Keratinocyte (primary cell): ENCODE measurements at regions not wholly inside any gene's neighbourhood (a gene's known extent, or its start where the extent isn't known, plus 50 kb on each side); places are given as distances from the start of the nearest gene placed in this dataset.

Source experiments
- DNase-seq: peaks from one replicate; pipeline ENCODE4 v3.0.0-alpha.2; 2011; ENCODE audit warnings: low read depth, missing footprints, low spot score
- FAIRE-seq: peaks from 2 replicates; lab custom pipeline; 2011; peaks lifted over from hg19 to GRCh38; lab: Jason Lieb, UNC
- H2AFZ ChIP-seq: 2 replicates; pipeline ENCODE4 v1.6.0; 2012; ENCODE audit warnings: low read length, control low read depth, inconsistent platforms; ENCODE audit not compliant: control insufficient read depth
- H3K27ac ChIP-seq: 2 replicates; pipeline ENCODE4 v1.5.1; 2011; ENCODE audit warnings: low read length; ENCODE audit not compliant: control insufficient read depth, insufficient read depth
- H3K27me3 ChIP-seq: 3 replicates; pipeline ENCODE4 v1.6.0; 2011; ENCODE audit warnings: low read length; ENCODE audit not compliant: control insufficient read depth, insufficient read depth; ENCODE audit errors: extremely low read depth
- H3K36me3 ChIP-seq, 2 experiments: 2 replicates in 1 of 2; 3 replicates in 1 of 2; pipeline ENCODE4 v1.5.1; 2011; ENCODE audit warnings: low read length in 2 of 2, mild to moderate bottlenecking in 1 of 2; ENCODE audit not compliant: control insufficient read depth in 2 of 2, insufficient read depth in 2 of 2; ENCODE audit errors: extremely low read depth in 1 of 2
- H3K4me1 ChIP-seq: 3 replicates; pipeline ENCODE4 v1.5.1; 2011; ENCODE audit warnings: low read length; ENCODE audit not compliant: control insufficient read depth, insufficient read depth; ENCODE audit errors: extremely low read depth
- H3K4me2 ChIP-seq: 3 replicates; pipeline ENCODE4 v1.6.0; 2011; ENCODE audit warnings: low read depth, low read length; ENCODE audit not compliant: control insufficient read depth, insufficient read depth; ENCODE audit errors: extremely low read depth
- H3K4me3 ChIP-seq, 3 experiments: fragments of 200-600 bp in 1 of 3; sonication (generic) in 1 of 3; 2 replicates in 2 of 3; 3 replicates in 1 of 3; pipeline ENCODE4 v1.5.1; 2011 to 2016; ENCODE audit warnings: low read length in 3 of 3, mild to moderate bottlenecking in 3 of 3, control low read depth in 2 of 3, inconsistent platforms in 1 of 3, low read depth in 1 of 3, mixed read lengths in 1 of 3, mixed run types in 1 of 3, moderate library complexity in 1 of 3; ENCODE audit not compliant: control insufficient read depth in 2 of 3, insufficient read depth in 2 of 3; ENCODE audit errors: extremely low read depth in 1 of 3
- H3K79me2 ChIP-seq: 2 replicates; pipeline ENCODE4 v1.6.0; 2012; ENCODE audit warnings: low read length; ENCODE audit not compliant: control insufficient read depth, insufficient read depth
- H3K9ac ChIP-seq: 3 replicates; pipeline ENCODE4 v1.6.0; 2011; ENCODE audit warnings: low read length; ENCODE audit not compliant: control insufficient read depth, insufficient read depth; ENCODE audit errors: extremely low read depth
- H3K9me1 ChIP-seq: 3 replicates; pipeline ENCODE4 v1.6.0; 2011; ENCODE audit warnings: low read length; ENCODE audit not compliant: control insufficient read depth, insufficient read depth; ENCODE audit errors: extremely low read depth
- H3K9me3 ChIP-seq: 2 replicates; pipeline ENCODE4 v1.5.1; 2012; ENCODE audit warnings: low read depth, low read length; ENCODE audit not compliant: control insufficient read depth
- H4K20me1 ChIP-seq: 3 replicates; pipeline ENCODE4 v1.6.0; 2011; ENCODE audit warnings: low read length; ENCODE audit not compliant: control insufficient read depth, insufficient read depth; ENCODE audit errors: extremely low read depth
- EZH2 ChIP-seq: IDR thresholded peaks from one replicate; pipeline ENCODE4 v1.6.1; 2012; ENCODE audit warnings: inconsistent platforms, mild to moderate bottlenecking, low read length, moderate library complexity
- dilution Hi-C: fragments of 300-500 bp; cut with MboI; formaldehyde crosslinking; loops from one replicate; pipeline ENCODE4 v1.7.0; 2020; ENCODE audit warnings: low sequenced_read_pairs; ENCODE audit not compliant: extremely low pct_ligation_motif_present
- TF ChIP-seq, protein P1 (sequence below), 3 experiments: IDR thresholded peaks in 1 of 3; conservative IDR thresholded peaks in 1 of 3; optimal IDR thresholded peaks in 1 of 3; 2 replicates in 2 of 3; 3 replicates in 1 of 3; pipeline versions ENCODE3 to v1.5.1; 2011; ENCODE audit warnings: low read length in 3 of 3, mild to moderate bottlenecking in 3 of 3, moderate library complexity in 2 of 3, control low read depth in 1 of 3, inconsistent platforms in 1 of 3; ENCODE audit not compliant: insufficient read depth in 2 of 3; ENCODE audit errors: extremely low read depth in 1 of 3

DNA sequence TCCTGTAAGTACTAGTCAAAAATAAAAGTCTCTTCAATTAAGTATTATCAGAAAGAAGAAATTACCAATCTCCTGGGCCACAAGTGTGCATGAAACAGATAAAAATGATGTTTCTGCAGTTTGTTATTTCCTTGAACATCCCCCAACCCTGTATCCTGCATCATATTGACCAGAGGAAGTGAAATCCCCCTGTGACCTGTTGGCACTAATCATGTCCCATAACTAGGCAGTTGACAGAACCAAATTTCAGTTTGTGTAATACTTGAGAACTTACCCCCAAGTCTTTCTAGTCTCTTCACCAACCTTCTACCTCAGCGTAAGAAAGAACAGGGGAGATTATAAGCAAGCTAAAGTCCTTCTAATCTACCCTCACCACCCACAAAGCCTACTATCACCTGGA lies 368.2 kb upstream of the PDE4D start:
- H3K36me3 ChIP-seq = no peaks in the 10 kb centered on the region
- no peaks in the 10 kb centered on the region for H3K4me1 ChIP-seq
- no peaks in the 10 kb centered on the region for H3K9me3 ChIP-seq
- no peak overlapping the region for H3K4me3 ChIP-seq
- no peak overlapping the region for H3K9ac ChIP-seq
- H3K79me2 ChIP-seq = no peaks in the 10 kb centered on the region
- no peak overlapping the region for H3K27ac ChIP-seq
- no peaks in the 10 kb centered on the region for H3K27me3 ChIP-seq
- FAIRE-seq = no peak
- dilution Hi-C loops = no loop called here
- no peak overlapping the region for H3K4me2 ChIP-seq
- no peak for DNase-seq
- H4K20me1 ChIP-seq = no peaks in the 10 kb centered on the region
- H2AFZ ChIP-seq = no peak overlapping the region
- no peaks in the 10 kb centered on the region for H3K9me1 ChIP-seq
- TF ChIP-seq, protein P1, sequence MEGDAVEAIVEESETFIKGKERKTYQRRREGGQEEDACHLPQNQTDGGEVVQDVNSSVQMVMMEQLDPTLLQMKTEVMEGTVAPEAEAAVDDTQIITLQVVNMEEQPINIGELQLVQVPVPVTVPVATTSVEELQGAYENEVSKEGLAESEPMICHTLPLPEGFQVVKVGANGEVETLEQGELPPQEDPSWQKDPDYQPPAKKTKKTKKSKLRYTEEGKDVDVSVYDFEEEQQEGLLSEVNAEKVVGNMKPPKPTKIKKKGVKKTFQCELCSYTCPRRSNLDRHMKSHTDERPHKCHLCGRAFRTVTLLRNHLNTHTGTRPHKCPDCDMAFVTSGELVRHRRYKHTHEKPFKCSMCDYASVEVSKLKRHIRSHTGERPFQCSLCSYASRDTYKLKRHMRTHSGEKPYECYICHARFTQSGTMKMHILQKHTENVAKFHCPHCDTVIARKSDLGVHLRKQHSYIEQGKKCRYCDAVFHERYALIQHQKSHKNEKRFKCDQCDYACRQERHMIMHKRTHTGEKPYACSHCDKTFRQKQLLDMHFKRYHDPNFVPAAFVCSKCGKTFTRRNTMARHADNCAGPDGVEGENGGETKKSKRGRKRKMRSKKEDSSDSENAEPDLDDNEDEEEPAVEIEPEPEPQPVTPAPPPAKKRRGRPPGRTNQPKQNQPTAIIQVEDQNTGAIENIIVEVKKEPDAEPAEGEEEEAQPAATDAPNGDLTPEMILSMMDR (optimal IDR thresholded peaks at IDR 0.05 in 1 of 3, IDR thresholded peaks at IDR 0.05 in 1 of 3, conservative IDR thresholded peaks at IDR 0.05 in 1 of 3; ENCODE audit: extremely low read depth in 1 of 3, insufficient read depth in 2 of 3, low read length in 3 of 3) = no peak
- TF ChIP-seq EZH2 = no peak

DNA sequence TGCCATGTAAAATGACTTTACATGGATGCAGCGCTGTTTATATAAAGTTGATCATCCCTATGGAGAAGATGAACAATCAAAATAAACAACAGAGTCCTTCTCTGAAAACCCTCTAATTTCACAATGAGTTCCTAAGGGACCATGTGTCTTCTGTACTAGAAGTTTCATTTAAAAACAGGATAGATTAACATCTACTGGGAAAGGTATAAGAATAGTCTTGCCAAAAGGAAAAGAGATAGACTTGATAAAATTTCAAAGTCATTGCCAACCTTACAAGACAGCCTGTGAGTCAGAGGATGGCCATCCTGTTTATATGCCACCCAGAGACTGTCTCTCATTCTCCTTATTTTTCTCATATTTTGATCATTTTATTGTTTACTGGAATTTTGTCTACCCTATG lies 367.1 kb upstream of the PDE4D start:
- TF ChIP-seq, protein P1 (optimal IDR thresholded peaks at IDR 0.05 in 1 of 3, IDR thresholded peaks at IDR 0.05 in 1 of 3, conservative IDR thresholded peaks at IDR 0.05 in 1 of 3; ENCODE audit: extremely low read depth in 1 of 3, insufficient read depth in 2 of 3, low read length in 3 of 3) = no peak
- no peak for TF ChIP-seq EZH2
- H3K27me3 ChIP-seq = no peaks in the 10 kb centered on the region
- H3K9me1 ChIP-seq = no peaks in the 10 kb centered on the region
- no peaks in the 10 kb centered on the region for H3K4me1 ChIP-seq
- no peak for FAIRE-seq
- no peaks in the 10 kb centered on the region for H4K20me1 ChIP-seq
- no peak overlapping the region for H3K9ac ChIP-seq
- DNase-seq = no peak
- no peak overlapping the region for H3K4me2 ChIP-seq
- H2AFZ ChIP-seq = no peak overlapping the region
- H3K36me3 ChIP-seq = no peaks in the 10 kb centered on the region
- no peak overlapping the region for H3K27ac ChIP-seq
- no peaks in the 10 kb centered on the region for H3K79me2 ChIP-seq
- dilution Hi-C loops = no loop called here
- H3K4me3 ChIP-seq = no peak overlapping the region
- H3K9me3 ChIP-seq = no peaks in the 10 kb centered on the region
